ENCODE measurements at regions not wholly inside any gene's neighbourhood (a gene's known extent, or its start where the extent isn't known, plus 50 kb on each side); places are given as distances from the start of the nearest gene placed in this dataset.

- no peak for TF ChIP-seq CTCF (IDR thresholded peaks at IDR 0.05; ENCODE audit: low read depth, low read length, missing input control)
- TF ChIP-seq MAX (IDR thresholded peaks at IDR 0.05), result no peak
- no peak for TF ChIP-seq SP1 (IDR thresholded peaks at IDR 0.05)
- no peak for TF ChIP-seq ZBTB33 (IDR thresholded peaks at IDR 0.05)
- TF ChIP-seq YY1 (IDR thresholded peaks at IDR 0.05), result no peak
- TF ChIP-seq FOXA1 (IDR thresholded peaks at IDR 0.05), result no peak
- TF ChIP-seq JUND (IDR thresholded peaks at IDR 0.05), result no peak
- no peak for TF ChIP-seq TAF1 (conservative IDR thresholded peaks at IDR 0.05)
- TF ChIP-seq HNF4G (IDR thresholded peaks at IDR 0.05), result no peak
- TF ChIP-seq RAD21 (IDR thresholded peaks at IDR 0.05), result no peak
- no peak for TF ChIP-seq EGR1 (IDR thresholded peaks at IDR 0.05; ENCODE audit: low read depth in 2 of 2)
- TF ChIP-seq GABPA (IDR thresholded peaks at IDR 0.05 in 1 of 2, conservative IDR thresholded peaks at IDR 0.05 in 1 of 2), result no peak
- no peak for TF ChIP-seq REST (IDR thresholded peaks at IDR 0.05)
Measured at GRCh38 chr11:107276077-107276476, 181.5 kb downstream of the CWF19L2 start.

Data from liver (tissue), 3 donors.